ENCODE measurements at regions not wholly inside any gene's neighbourhood (a gene's known extent, or its start where the extent isn't known, plus 50 kb on each side); places are given as distances from the start of the nearest gene placed in this dataset.
"Not testable (repeated sequence)": the region's sequence is repeated elsewhere in the genome, so short reads cannot be mapped to it uniquely, and the experiment has no call there.

DNA sequence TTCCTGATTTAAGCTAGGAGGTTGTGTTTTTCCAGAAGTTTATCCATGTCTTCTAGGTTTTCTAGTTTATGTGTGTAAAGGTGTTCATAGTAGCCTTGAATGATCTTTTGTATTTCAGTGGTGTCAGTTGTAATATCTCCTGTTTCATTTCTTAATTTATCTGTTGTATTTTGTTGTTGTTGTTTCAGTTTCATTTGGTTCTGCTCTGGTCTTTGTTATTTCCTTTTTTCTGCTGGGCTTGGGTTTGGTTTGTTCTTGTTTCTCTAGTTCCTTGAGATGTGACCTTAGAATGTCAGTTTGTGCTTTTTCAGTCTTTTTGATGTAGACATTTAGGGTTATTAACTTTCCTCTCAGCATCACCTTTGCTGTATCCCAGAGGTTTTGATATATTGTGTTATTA, 62.8 kb downstream of the SCP2D1 start:
- not testable (repeated sequence) for DNase-seq (ENCODE audit: low read depth)

DNA sequence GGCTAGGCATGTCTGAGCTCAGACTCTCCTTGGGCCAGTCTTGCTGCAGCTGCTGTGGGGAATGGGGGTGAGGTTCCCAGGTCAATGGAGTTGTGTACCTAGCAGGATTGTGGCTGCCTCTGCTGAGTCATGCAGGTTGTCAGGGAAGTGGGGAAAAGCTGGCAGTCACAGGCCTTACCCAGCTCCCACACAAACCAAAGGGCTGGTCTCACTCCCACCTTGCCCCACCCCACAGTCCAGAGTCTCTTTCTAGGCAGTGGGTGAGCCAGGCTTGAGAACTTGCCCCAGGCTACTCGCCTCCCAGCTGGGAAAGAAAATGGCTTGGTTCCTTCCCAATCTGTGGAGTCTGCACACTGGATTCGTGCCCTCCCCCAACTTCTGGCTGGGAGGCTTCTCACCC, 65.7 kb downstream of the SCP2D1 start:
- DNase-seq (ENCODE audit: low read depth): no peak

DNA sequence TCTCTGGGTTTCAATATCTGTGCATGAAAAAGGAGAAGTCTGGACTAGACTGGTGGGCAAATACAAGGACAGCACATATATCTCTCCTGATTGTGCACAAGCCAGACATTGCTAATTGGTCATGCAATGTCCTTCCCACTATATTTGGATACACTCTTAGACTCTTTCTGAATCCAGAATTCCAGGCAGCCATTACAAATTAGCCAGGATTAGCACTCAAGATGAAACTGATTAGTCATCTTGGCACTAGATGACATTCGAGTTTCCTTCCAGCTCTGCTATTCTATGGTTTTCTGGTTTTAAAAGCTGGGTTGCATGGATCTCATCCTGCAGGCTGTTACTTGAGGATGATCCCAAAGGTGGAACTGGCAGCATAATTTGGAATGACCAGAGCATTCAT, 73.2 kb downstream of the SCP2D1 start:
- DNase-seq (ENCODE audit: low read depth): no peak

GRCh38 chr20:18901980-18902737, 88.6 kb downstream of the SCP2D1 start:
- DNase-seq (ENCODE audit: low read depth): no peak

DNA sequence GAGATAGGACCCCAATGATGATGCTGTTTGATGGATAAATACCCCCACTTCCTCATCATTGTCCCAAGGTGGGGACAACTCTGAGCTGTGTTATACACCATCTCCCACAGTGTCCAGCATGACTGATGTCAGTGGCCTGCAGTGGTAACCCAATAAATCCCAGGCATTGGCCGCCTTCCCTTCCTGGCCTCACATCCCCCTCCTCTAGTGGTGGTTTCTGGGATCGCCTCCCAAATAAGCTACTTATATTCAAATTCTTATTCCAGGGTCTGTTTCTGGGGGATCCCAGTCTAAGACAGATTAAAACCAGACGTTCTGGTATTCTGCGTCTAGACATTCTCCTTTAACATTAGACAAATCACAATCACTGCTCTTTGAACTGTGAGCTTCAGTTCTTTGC, 90.6 kb downstream of the SCP2D1 start:
- DNase-seq (ENCODE audit: low read depth): no peak

DNA sequence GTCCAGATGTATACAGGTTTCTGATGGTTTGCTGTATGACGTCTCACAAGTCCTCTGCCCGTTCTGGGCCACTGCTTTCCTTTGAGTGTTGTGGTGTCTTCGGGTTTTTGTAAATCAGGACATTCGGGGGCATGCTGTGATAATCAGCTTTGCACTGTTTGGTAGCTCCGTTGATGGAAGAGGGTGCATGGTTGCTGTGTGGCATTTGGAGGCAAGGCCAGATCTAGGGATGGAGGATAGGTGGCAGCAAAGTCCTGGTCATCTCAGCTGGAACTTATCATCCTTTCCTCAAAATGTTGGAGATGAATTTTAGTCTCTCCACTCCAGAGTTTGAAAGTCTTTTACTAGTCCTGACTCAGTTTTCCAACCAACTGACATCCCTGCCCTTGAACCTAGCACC, 91.0 kb downstream of the SCP2D1 start:
- DNase-seq (ENCODE audit: low read depth): no peak

- DNase-seq (ENCODE audit: low read depth): no peak
Measured at GRCh38 chr20:18906046-18906445, 92.5 kb downstream of the SCP2D1 start.

- DNase-seq (ENCODE audit: low read depth): no peak
Measured at GRCh38 chr20:18907353-18907752, 93.8 kb downstream of the SCP2D1 start.

DNA sequence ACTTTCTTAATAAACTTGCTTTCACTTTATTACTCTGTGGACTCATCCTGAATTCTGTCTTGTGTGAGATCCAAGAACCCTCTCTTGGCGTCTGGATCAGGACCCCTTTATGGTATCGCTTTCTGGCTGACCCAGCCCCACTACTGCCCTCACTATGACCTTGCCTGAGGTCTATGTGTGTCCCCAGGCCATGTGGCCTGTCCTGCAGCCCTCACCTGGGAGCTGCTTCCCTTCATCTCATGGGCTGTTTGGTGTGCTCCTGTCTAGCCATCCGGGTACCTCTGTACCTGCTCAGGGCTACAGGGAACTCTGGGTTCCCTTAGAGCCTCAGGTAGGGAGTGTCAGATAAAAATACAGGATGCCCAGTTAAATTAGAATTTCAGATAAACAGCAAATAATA, 94.5 kb downstream of the SCP2D1 start:
- DNase-seq (ENCODE audit: low read depth): no peak

DNA sequence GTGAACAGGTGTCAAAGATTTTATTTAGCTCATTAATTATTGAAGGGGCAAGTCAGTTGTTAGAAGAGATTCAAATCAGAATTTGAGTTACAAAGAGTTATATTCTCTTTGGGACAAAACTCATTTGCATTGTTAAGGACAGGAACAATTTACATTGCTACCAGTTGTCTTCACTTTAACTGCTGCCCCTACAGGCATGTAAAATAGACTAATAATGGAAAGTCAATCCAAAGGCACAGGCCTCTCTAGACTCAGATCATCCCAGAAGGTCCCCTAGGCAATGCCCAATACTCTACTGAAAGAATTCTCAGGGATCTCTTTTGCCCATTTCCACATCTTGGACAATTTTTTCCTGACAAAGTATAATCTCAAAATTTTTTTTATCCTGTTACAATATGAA, 95.7 kb downstream of the SCP2D1 start:
- no peak for DNase-seq (ENCODE audit: low read depth)

DNA sequence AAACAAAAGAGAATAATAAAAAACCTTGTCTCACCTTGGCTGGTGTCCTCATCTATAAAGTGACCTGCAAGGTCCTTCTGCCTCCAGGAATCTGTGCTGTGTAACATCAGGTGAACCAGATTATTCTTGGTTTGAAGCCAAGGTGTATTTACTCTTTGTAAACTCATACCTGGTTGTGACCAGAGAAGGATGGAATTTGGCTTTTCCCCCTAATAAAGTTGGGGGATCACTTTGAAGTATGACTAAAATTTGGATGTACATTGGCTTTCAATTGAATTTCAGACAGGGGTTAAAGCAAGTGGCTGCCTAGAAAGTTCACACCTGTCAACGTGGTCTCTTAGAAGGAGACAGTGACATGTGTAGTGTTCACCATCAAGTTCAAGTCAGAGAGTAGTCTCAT, 100.1 kb downstream of the SCP2D1 start:
- DNase-seq (ENCODE audit: low read depth): no peak

DNA sequence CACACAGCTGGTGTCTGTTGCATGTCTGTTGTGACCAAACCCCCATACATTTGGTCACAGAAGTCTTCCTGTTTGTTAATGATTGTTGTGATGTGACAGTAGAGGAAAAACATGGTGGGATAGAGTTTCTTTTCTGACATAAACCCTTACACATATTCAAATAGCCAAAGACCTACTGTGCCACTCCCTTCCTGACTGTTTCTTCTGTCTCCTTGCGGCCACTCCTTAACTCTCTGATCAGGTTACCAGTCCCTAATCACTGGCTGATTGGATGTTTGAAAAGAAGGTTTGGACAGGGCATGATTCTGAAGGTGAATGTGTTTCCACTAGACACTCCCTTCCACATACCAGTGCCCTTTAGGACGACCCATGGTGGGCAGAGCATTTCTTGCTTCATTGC, 101.2 kb downstream of the SCP2D1 start:
- DNase-seq (ENCODE audit: low read depth): no peak

DNA sequence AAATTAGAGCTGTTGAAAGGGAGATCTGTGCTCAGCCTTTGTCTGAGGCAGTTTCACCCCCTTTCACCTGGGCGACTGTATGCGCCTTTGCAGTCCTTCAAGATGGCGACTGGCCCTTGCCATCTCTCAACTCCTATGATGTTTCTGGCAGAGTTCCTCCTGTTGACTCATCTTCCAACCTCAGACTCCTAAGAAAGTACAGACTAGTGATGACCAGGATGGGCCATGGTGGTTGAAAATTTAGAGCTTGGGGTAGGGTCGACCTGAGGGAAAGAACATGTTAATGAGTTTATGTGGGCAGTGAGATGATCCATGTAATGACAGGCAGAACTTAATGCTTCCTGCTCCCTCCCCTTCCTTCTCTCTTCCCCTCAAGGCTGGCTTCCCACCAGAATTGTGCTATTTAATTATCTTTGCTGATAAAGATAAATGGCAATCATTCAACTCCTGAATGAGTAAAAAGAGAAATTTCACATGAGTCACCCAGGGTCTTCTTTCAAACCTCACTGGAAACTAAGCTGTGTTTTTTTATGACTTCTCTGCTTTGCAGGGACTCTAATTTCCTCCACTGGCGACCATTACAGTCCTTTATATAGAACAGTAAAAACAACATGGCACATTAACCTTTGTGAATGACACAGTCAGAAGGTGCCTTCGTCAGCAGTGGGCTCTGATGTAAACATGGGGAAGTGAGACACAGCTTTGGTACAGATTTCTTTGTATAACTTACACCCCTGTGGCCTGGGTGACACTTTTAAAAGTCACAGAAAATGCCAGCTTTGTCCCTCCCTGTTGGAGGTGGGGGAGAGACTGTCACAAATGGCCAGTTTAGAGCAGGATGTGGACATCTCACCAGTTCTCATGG, 103.5 kb downstream of the SCP2D1 start:
- DNase-seq (ENCODE audit: low read depth): no peak

DNA sequence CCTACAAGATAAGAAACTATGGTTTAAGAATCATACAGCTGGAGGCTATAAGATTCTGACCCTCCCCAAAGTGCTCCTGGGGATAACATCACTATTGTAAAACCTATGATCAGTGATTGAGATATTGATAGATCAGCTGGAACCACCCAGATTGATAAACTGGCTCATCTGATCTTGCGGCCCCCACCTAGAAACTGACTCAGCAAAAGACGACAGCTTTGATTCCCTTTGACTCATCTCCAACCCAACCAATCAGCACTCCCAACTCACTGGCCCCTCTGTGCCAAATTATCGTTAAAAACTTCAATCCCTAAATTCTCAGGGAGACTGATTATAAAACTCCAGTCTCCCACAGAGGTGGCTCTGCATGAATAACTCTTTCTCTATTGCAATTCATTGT, 106.4 kb downstream of the SCP2D1 start:
- DNase-seq (ENCODE audit: low read depth): no peak

DNA sequence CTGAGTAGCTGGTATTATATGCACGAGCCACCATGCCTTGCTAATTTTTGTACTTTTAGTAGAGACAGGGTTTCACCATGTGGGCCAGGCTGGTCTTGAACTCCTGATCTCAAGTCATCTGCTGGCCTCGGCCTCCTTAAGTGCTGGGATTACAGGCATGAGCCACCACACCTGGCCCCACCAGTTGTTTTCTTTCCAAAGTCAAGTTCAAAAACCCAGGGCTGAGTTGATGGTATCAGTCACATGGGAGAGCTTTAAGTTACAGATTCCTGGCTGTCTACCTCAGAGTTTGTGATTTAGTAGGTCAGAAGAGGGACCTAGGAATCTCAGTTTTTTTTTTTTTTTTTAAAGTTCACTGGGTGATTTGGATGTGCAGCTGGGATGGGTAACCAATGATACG, 107.7 kb downstream of the SCP2D1 start:
- no peak for DNase-seq (ENCODE audit: low read depth)

DNA sequence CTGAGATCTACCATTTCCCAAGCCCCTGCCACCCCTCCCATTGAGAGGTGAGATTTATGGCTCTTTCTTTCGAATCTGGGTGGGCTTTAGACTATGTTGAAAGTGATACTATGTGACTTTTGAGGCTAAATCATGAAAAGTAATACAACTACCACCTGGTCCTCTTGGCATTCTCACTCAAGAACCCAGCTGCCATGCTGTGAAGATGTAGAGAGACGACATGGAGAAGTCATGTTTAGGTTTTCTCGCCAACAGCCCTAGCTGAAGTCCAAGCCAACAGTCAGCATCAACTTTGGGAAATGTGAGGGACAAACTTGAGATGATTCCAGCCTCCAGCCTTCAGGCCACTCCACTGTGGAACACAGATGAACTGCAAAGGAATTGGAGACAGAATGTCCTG, 108.7 kb downstream of the SCP2D1 start:
- DNase-seq (ENCODE audit: low read depth): no peak

GRCh38 chr20:18922898-18923297, 109.3 kb downstream of the SCP2D1 start:
- no peak for DNase-seq (ENCODE audit: low read depth)

DNA sequence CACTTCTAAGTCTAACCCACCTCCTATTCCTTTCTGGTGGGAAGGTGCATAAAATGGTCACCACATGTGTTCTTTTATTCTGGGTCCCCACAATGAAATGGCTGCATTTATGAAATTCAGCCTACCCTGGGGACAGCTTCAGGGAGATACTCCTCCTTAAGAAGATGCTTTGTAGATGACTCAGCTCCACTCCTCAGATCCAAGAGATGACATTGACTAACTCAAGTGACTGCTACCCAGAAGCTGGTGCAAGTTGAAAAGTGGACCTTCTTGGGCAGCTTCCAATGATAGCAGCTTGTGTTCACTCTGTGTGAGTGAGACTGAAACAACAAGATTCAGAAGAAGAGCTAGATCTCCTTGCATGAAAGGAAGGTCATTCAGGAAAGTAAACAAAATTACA, 113.4 kb downstream of the SCP2D1 start:
- no peak for DNase-seq (ENCODE audit: low read depth)

- DNase-seq (ENCODE audit: low read depth): no peak
Measured at GRCh38 chr20:18928626-18929025, 115.0 kb downstream of the SCP2D1 start.

- DNase-seq (ENCODE audit: low read depth): no peak
Measured at GRCh38 chr20:18929800-18930199, 116.2 kb downstream of the SCP2D1 start.

GRCh38 chr20:18943542-18943941, 130.0 kb downstream of the SCP2D1 start:
- DNase-seq (ENCODE audit: low read depth): no peak

GRCh38 chr20:18956890-18957289, 143.3 kb downstream of the SCP2D1 start:
- no peak for DNase-seq (ENCODE audit: low read depth)

- DNase-seq (ENCODE audit: low read depth): no peak
Measured at GRCh38 chr20:18957328-18957727, 143.7 kb downstream of the SCP2D1 start.

GRCh38 chr20:18971121-18971520, 157.5 kb downstream of the SCP2D1 start:
- DNase-seq (ENCODE audit: low read depth): no peak
